IMR-90 (cell line): ENCODE measurements at regions not wholly inside any gene's neighbourhood (a gene's known extent, or its start where the extent isn't known, plus 50 kb on each side); places are given as distances from the start of the nearest gene placed in this dataset.

Experiments
- ATAC-seq: fragments of 200-7000 bp; cut with Tn5 transposase; 2 replicates; pipeline ENCODE4 v1.9.1; 2020; ENCODE audit warnings: low read depth, mild to moderate bottlenecking, moderate library complexity
- BruUV-seq: library from RNA; stranded (reverse); fragments of 400-500 nt; replicated peaks from 2 replicates; lab custom pipeline; 2021; lab: Mats Ljungman, UMichigan
- CTCF ChIA-PET: fragments of 300-600 bp; formaldehyde crosslinking; extraction: SDS; loops from one replicate; lab custom pipeline; 2021; ENCODE audit warnings: antibody characterized with exemption; lab: Yijun Ruan, JAX
- POLR2A ChIA-PET: fragments of 300-600 bp; sonication (Branson Sonifier 250); formaldehyde crosslinking; loops from one replicate; lab custom pipeline; 2022; ENCODE audit warnings: antibody characterized with exemption; ENCODE audit not compliant: unreplicated experiment; lab: Charles Lee
- DNase-seq: peaks from one replicate; pipeline ENCODE4 v3.0.0; 2013
- H2AFZ ChIP-seq: replicated peaks from 2 replicates; pipeline ENCODE3; 2013; ENCODE audit warnings: low read length, mild to moderate bottlenecking; ENCODE audit not compliant: poor library complexity
- H2AK5ac ChIP-seq: 2 replicates; pipeline ENCODE4 v1.6.1; 2013; ENCODE audit warnings: low read depth, low read length, inconsistent platforms
- H2AK9ac ChIP-seq: replicated peaks from 2 replicates; pipeline ENCODE3; 2013; ENCODE audit warnings: mild to moderate bottlenecking, low read depth, low read length, moderate library complexity; ENCODE audit not compliant: poor library complexity
- H2BK120ac ChIP-seq: 2 replicates; pipeline ENCODE4 v1.6.1; 2013; ENCODE audit warnings: low read depth, low read length, inconsistent platforms
- H2BK15ac ChIP-seq: 3 replicates; pipeline ENCODE4 v1.6.1; 2013; ENCODE audit warnings: low read depth, low read length, inconsistent platforms
- H2BK20ac ChIP-seq: 2 replicates; pipeline ENCODE4 v1.6.1; 2013; ENCODE audit warnings: low read depth, mild to moderate bottlenecking, inconsistent platforms, low read length, moderate library complexity
- H2BK5ac ChIP-seq: 2 replicates; pipeline ENCODE4 v1.6.1; 2013; ENCODE audit warnings: mild to moderate bottlenecking, low read depth, low read length, inconsistent platforms; ENCODE audit not compliant: poor library complexity, severe bottlenecking
- H3K14ac ChIP-seq: replicated peaks from 2 replicates; pipeline ENCODE4 v1.6.1; 2013; ENCODE audit warnings: low read depth, low read length, inconsistent platforms
- H3K18ac ChIP-seq: 2 replicates; pipeline ENCODE4 v1.6.1; 2013; ENCODE audit warnings: low read depth, low read length, control low read depth
- H3K23ac ChIP-seq: 2 replicates; pipeline ENCODE4 v1.6.1; 2013; ENCODE audit warnings: low read depth, low read length, inconsistent platforms
- H3K27ac ChIP-seq: 2 replicates; pipeline ENCODE4 v1.5.1; 2013; ENCODE audit warnings: mild to moderate bottlenecking, control low read depth, low read length; ENCODE audit not compliant: insufficient read depth
- H3K27me3 ChIP-seq: 2 replicates; pipeline ENCODE4 v1.6.1; 2013; ENCODE audit warnings: low read length; ENCODE audit not compliant: control insufficient read depth, insufficient read depth
- H3K36me3 ChIP-seq: 2 replicates; pipeline ENCODE4 v1.6.1; 2013; ENCODE audit warnings: low read length, mixed read lengths; ENCODE audit not compliant: control insufficient read depth, insufficient read depth
- H3K4ac ChIP-seq: 2 replicates; pipeline ENCODE4 v1.6.1; 2013; ENCODE audit warnings: low read depth, low read length, inconsistent platforms
- H3K4me1 ChIP-seq: 2 replicates; pipeline ENCODE4 v1.6.1; 2013; ENCODE audit warnings: low read length, mixed read lengths; ENCODE audit not compliant: control insufficient read depth, insufficient read depth
- H3K4me2 ChIP-seq: 2 replicates; pipeline ENCODE4 v1.6.1; 2013; ENCODE audit warnings: low read depth, mild to moderate bottlenecking, control low read depth, low read length, moderate library complexity
- H3K4me3 ChIP-seq: 2 replicates; pipeline ENCODE4 v1.5.1; 2013; ENCODE audit warnings: low read depth, mild to moderate bottlenecking, control low read depth, low read length, moderate library complexity; ENCODE audit not compliant: insufficient read depth
- H3K56ac ChIP-seq: 2 replicates; pipeline ENCODE4 v1.6.1; 2013; ENCODE audit warnings: low read length, inconsistent platforms; ENCODE audit not compliant: insufficient read depth; ENCODE audit errors: extremely low read depth
- H3K79me1 ChIP-seq, 2 experiments: 2 replicates each; pipeline ENCODE4 v1.6.1; 2013; ENCODE audit warnings: low read length in 2 of 2, inconsistent platforms in 1 of 2, low read depth in 1 of 2
- H3K9ac ChIP-seq: 2 replicates; pipeline ENCODE4 v1.6.1; 2013; ENCODE audit warnings: low read depth, low read length, control low read depth
- H3K9me1 ChIP-seq: 2 replicates; pipeline ENCODE4 v1.6.1; 2013; ENCODE audit warnings: low read length, inconsistent platforms; ENCODE audit not compliant: insufficient read depth
- H3K9me3 ChIP-seq: 2 replicates; pipeline ENCODE4 v1.6.1; 2013; ENCODE audit warnings: low read length; ENCODE audit not compliant: control insufficient read depth, insufficient read depth
- H4K20me1 ChIP-seq: 2 replicates; pipeline ENCODE4 v1.6.1; 2013; ENCODE audit warnings: low read length, inconsistent platforms; ENCODE audit not compliant: insufficient read depth
- H4K5ac ChIP-seq: 2 replicates; pipeline ENCODE4 v1.6.1; 2013; ENCODE audit warnings: mild to moderate bottlenecking, low read depth, low read length, control low read depth
- H4K8ac ChIP-seq, 2 experiments: 2 replicates each; pipeline ENCODE4 v1.6.1; 2013; ENCODE audit warnings: low read depth in 2 of 2, low read length in 2 of 2, control low read depth in 1 of 2, inconsistent platforms in 1 of 2
- H4K91ac ChIP-seq: 2 replicates; pipeline ENCODE4 v1.6.1; 2013; ENCODE audit warnings: low read depth, low read length, inconsistent platforms; ENCODE audit not compliant: insufficient read depth
- BHLHE40 ChIP-seq: fragments of 150-350 bp; IDR thresholded peaks from 2 replicates; pipeline ENCODE4 v1.6.1; 2016; ENCODE audit warnings: mild to moderate bottlenecking, low read depth, low read length
- CEBPB ChIP-seq: IDR thresholded peaks from 2 replicates; pipeline ENCODE4 v1.6.1; 2012; ENCODE audit warnings: low read depth, low read length, improper control_type of control experiment
- CHD1 ChIP-seq: IDR thresholded peaks from 2 replicates; pipeline ENCODE4 v1.6.1; 2012; ENCODE audit warnings: low read depth, low read length, improper control_type of control experiment
- CTCF ChIP-seq: conservative IDR thresholded peaks from 2 replicates; pipeline ENCODE4 v1.5.1; 2012; ENCODE audit warnings: mild to moderate bottlenecking, low read depth, low read length, improper control_type of control experiment
- ELK1 ChIP-seq: fragments of 150-350 bp; IDR thresholded peaks from 2 replicates; pipeline ENCODE4 v1.6.1; 2016; ENCODE audit warnings: low read depth, mild to moderate bottlenecking, low read length, moderate library complexity, borderline replicate concordance
- FOS ChIP-seq: fragments of 150-350 bp; IDR thresholded peaks from 2 replicates; pipeline ENCODE4 v1.6.1; 2016; ENCODE audit warnings: low read depth, low read length
- MAFK ChIP-seq: IDR thresholded peaks from 2 replicates; pipeline ENCODE4 v1.6.1; 2012; ENCODE audit warnings: low read depth, low read length, improper control_type of control experiment
- MAZ ChIP-seq: IDR thresholded peaks from 2 replicates; pipeline ENCODE4 v1.6.1; 2012; ENCODE audit warnings: low read depth, mild to moderate bottlenecking, low read length, improper control_type of control experiment, moderate library complexity, borderline replicate concordance
- MXI1 ChIP-seq: IDR thresholded peaks from 2 replicates; pipeline ENCODE4 v1.6.1; 2012; ENCODE audit warnings: low read depth, mild to moderate bottlenecking, low read length, moderate library complexity, borderline replicate concordance
- NFE2L2 ChIP-seq: fragments of 150-350 bp; IDR thresholded peaks from 2 replicates; pipeline ENCODE4 v1.6.1; 2016; ENCODE audit warnings: low read depth, mild to moderate bottlenecking, low read length
- POLR2A ChIP-seq: IDR thresholded peaks from 2 replicates; pipeline ENCODE4 v1.6.1; 2012; ENCODE audit warnings: mild to moderate bottlenecking, low read depth, low read length
- RAD21 ChIP-seq: IDR thresholded peaks from 2 replicates; pipeline ENCODE4 v1.6.1; 2012; ENCODE audit warnings: low read length, improper control_type of control experiment
- RCOR1 ChIP-seq: IDR thresholded peaks from 2 replicates; pipeline ENCODE4 v1.6.1; 2012; ENCODE audit warnings: mild to moderate bottlenecking, low read length, improper control_type of control experiment; ENCODE audit not compliant: insufficient replicate concordance
- RFX5 ChIP-seq: IDR thresholded peaks from 2 replicates; pipeline ENCODE4 v1.8.0; 2012; ENCODE audit warnings: low read depth, mild to moderate bottlenecking, low read length, moderate library complexity
- SMC3 ChIP-seq: fragments of 150-350 bp; IDR thresholded peaks from 2 replicates; pipeline ENCODE4 v1.6.1; 2016; ENCODE audit warnings: low read depth, mild to moderate bottlenecking, antibody characterized with exemption, low read length, moderate library complexity
- USF2 ChIP-seq: fragments of 150-350 bp; IDR thresholded peaks from 2 replicates; pipeline ENCODE4 v1.6.1; 2017; ENCODE audit warnings: mild to moderate bottlenecking, antibody characterized with exemption, low read length, low read depth
- WGBS, 2 experiments: methylation state at CpG; one replicate each; pipeline versions ENCODE4 v1.1.5 to v1.1.7; 2013; ENCODE audit warnings: missing lambda C conversion rate in 2 of 2; ENCODE audit not compliant: insufficient read length in 1 of 2; ENCODE audit errors: extremely low coverage in 2 of 2; 5-methylcytosine and 5-hydroxymethylcytosine counted together
- dilution Hi-C: fragments of 300-500 bp; cut with HindIII; formaldehyde crosslinking; loops from one replicate; pipeline ENCODE4 v1.14.3; 2018; ENCODE audit warnings: low sequenced_read_pairs; ENCODE audit not compliant: unreplicated experiment
- in situ Hi-C: fragments of 300-500 bp; cut with MboI; formaldehyde crosslinking; loops from 3 replicates; pipeline ENCODE4 v1.14.3; 2019; ENCODE audit warnings: low sequenced_read_pairs, inconsistent platforms, mixed read lengths
- intact Hi-C: fragments of 100-400 bp; cut with micrococcal nuclease; formaldehyde crosslinking; loops from 2 replicates; pipeline ENCODE4 v1.10.0; 2022

- no TSS peak for BruUV-seq
- H4K91ac ChIP-seq: no peak overlapping the region
- H3K18ac ChIP-seq: no peak overlapping the region
- peaks cover 3% of the 10 kb centered on the region for H3K27me3 ChIP-seq
- ATAC-seq (no peak), DNase-seq (no peak)
- no peak overlapping the region for H3K14ac ChIP-seq
- H3K23ac ChIP-seq: no peak overlapping the region
- no peak overlapping the region for H2AK5ac ChIP-seq
- in situ Hi-C loops: no loop called here
- H3K27ac ChIP-seq: no peak overlapping the region
- no peaks in the 10 kb centered on the region for H3K79me1 ChIP-seq
- no peak overlapping the region for H4K5ac ChIP-seq
- no peak overlapping the region for H2BK20ac ChIP-seq
- TF ChIP-seq SMC3: no peak
- no peak for TF ChIP-seq USF2
- no peak for TF ChIP-seq CTCF
- TF ChIP-seq MXI1: no peak
- no peak for TF ChIP-seq CHD1
- TF ChIP-seq MAZ: no peak
- TF ChIP-seq MAFK: no peak
- no peak for TF ChIP-seq NFE2L2
- no peak for TF ChIP-seq RCOR1
- no peak for TF ChIP-seq FOS
- TF ChIP-seq RFX5: no peak
- TF ChIP-seq RAD21: no peak
- TF ChIP-seq CEBPB: no peak
- TF ChIP-seq ELK1: no peak
- TF ChIP-seq BHLHE40: no peak
- TF ChIP-seq POLR2A: no peak
- no peaks in the 10 kb centered on the region for H3K9me3 ChIP-seq
- H3K9ac ChIP-seq: no peak overlapping the region
- H4K20me1 ChIP-seq: no peaks in the 10 kb centered on the region
- no peaks in the 10 kb centered on the region; the same call in 1 of the 2 replicates for H3K4me1 ChIP-seq
- no peak overlapping the region for H2BK120ac ChIP-seq
- H2AK9ac ChIP-seq: no peak overlapping the region
- H2BK5ac ChIP-seq: no peak overlapping the region
- dilution Hi-C loops: no loop called here
- no peak overlapping the region for H3K56ac ChIP-seq
- H3K4me3 ChIP-seq: no peak overlapping the region
- H2BK15ac ChIP-seq: no peak overlapping the region
- no peaks in the 10 kb centered on the region for H3K36me3 ChIP-seq
- no CpG with 5 or more reads among the region's 4 CpGs for whole genome bisulfite sequencing, 2 experiments
- no peak overlapping the region for H3K4me2 ChIP-seq
- ChIA-PET CTCF (no interaction called here), POLR2A (no interaction called here)
- H2AFZ ChIP-seq: no peak overlapping the region
- H3K4ac ChIP-seq: no peak overlapping the region
- intact Hi-C loops: loop anchor here (5.0 kb wide), 1 partner anchor 720 kb away; the partner anchor contains the start of gene FER
- no peaks in the 10 kb centered on the region for H3K9me1 ChIP-seq
- H4K8ac ChIP-seq: no peak overlapping the region
Measured at GRCh38 chr5:109467058-109467457, 57.3 kb upstream of the PJA2 start.
